ENCODE measurements at regions not wholly inside any gene's neighbourhood (a gene's known extent, or its start where the extent isn't known, plus 50 kb on each side); places are given as distances from the start of the nearest gene placed in this dataset.
"Not testable (repeated sequence)": the region's sequence is repeated elsewhere in the genome, so short reads cannot be mapped to it uniquely, and the experiment has no call there.

DNA sequence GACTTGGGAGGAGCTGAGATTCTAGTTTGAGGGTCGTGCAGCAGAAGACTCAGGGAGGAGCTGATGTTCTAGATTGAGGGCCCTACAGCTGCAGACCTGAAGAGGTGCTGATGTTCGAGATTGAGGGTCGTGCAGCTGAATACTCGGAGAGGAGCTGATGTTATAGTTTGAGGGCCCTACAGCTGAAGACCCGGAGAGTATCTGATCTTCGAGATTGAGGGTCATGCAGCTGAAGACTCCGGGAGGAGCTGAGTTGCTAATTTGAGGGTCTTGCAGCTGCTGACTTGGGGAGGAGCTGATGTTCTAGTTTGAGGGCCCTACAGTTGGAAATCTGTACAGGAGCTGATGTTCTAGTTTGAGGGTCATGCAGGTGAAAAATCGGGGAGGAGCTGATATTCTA lies 62.1 kb upstream of the APOD start:
- TF ChIP-seq EZH2 (IDR thresholded peaks at IDR 0.05; ENCODE audit: low read depth) = not testable (repeated sequence)
- TF ChIP-seq, protein P1, sequence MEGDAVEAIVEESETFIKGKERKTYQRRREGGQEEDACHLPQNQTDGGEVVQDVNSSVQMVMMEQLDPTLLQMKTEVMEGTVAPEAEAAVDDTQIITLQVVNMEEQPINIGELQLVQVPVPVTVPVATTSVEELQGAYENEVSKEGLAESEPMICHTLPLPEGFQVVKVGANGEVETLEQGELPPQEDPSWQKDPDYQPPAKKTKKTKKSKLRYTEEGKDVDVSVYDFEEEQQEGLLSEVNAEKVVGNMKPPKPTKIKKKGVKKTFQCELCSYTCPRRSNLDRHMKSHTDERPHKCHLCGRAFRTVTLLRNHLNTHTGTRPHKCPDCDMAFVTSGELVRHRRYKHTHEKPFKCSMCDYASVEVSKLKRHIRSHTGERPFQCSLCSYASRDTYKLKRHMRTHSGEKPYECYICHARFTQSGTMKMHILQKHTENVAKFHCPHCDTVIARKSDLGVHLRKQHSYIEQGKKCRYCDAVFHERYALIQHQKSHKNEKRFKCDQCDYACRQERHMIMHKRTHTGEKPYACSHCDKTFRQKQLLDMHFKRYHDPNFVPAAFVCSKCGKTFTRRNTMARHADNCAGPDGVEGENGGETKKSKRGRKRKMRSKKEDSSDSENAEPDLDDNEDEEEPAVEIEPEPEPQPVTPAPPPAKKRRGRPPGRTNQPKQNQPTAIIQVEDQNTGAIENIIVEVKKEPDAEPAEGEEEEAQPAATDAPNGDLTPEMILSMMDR (conservative IDR thresholded peaks at IDR 0.05) = not testable (repeated sequence)
